ENCODE measurements at regions not wholly inside any gene's neighbourhood (a gene's known extent, or its start where the extent isn't known, plus 50 kb on each side); places are given as distances from the start of the nearest gene placed in this dataset.

DNA sequence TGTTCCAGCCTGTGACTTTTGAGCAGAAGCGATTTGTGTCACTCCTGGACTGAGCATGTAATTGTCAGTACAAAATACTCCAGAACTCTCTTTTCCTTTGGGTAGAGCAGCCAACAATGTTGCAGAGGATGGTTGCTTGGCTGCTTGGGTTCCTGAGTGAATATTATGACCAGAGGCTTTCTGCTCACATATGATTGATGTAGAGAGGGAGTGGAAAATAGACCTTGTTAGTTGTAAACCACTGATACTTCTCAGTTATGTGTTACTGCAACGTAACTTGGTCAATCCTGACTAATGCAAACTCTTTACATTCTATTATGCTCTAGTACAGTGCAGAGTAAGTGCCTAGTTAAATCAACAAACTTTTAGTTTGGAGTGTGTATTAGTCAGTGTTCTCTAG is 322.6 kb upstream of the KCNH8 start:
- Histone ChIP-seq H3K4me1 (ENCODE audit: control insufficient read depth, insufficient read depth, low read length) (no peaks in the 10 kb centered on the region), H3K9me3 (ENCODE audit: control insufficient read depth, insufficient read depth, low read depth, low read length) (no peaks in the 10 kb centered on the region), H3K36me3 (ENCODE audit: control insufficient read depth in 2 of 2, insufficient read depth in 1 of 2, low read length in 2 of 2) (no peaks in the 10 kb centered on the region), H3K27ac (ENCODE audit: extremely low read depth, low read depth, low read length) (no peak overlapping the region), H3K4me3 (ENCODE audit: low read depth, low read length) (no peak overlapping the region)
- ChIA-PET CTCF (no interaction called here), POLR2A (no interaction called here)
- TF ChIP-seq ZFP41 (tag by site-specific recombination; IDR thresholded peaks at IDR 0.05; ENCODE audit: borderline replicate concordance), result no peak
- TF ChIP-seq ZNF133 (tag by site-specific recombination; IDR thresholded peaks at IDR 0.05), result no peak
- no peak for TF ChIP-seq ZNF341 (tag by site-specific recombination; IDR thresholded peaks at IDR 0.05; ENCODE audit: low read depth)
- no peak for TF ChIP-seq ZNF843 (tag by site-specific recombination; IDR thresholded peaks at IDR 0.05)

- POLR2A ChIA-PET, result no interaction called here
- H3K36me3 ChIP-seq (ENCODE audit: control insufficient read depth in 2 of 2, insufficient read depth in 1 of 2, low read length in 2 of 2), result no peaks in the 10 kb centered on the region
- no peak overlapping the region for H3K4me3 ChIP-seq (ENCODE audit: low read depth, low read length)
- no peaks in the 10 kb centered on the region for H3K9me3 ChIP-seq (ENCODE audit: control insufficient read depth, insufficient read depth, low read depth, low read length)
- no peak overlapping the region for H3K27ac ChIP-seq (ENCODE audit: extremely low read depth, low read depth, low read length)
- no peaks in the 10 kb centered on the region for H3K4me1 ChIP-seq (ENCODE audit: control insufficient read depth, insufficient read depth, low read length)
- TF ChIP-seq, protein P1, sequence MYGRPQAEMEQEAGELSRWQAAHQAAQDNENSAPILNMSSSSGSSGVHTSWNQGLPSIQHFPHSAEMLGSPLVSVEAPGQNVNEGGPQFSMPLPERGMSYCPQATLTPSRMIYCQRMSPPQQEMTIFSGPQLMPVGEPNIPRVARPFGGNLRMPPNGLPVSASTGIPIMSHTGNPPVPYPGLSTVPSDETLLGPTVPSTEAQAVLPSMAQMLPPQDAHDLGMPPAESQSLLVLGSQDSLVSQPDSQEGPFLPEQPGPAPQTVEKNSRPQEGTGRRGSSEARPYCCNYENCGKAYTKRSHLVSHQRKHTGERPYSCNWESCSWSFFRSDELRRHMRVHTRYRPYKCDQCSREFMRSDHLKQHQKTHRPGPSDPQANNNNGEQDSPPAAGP (tag by site-specific recombination; IDR thresholded peaks at IDR 0.05), result no peak
- TF ChIP-seq YY2 (tag by site-specific recombination; IDR thresholded peaks at IDR 0.05), result no peak
- TF ChIP-seq ZNF747 (tag by site-specific recombination; IDR thresholded peaks at IDR 0.05), result no peak
- TF ChIP-seq ZNF121 (tag by site-specific recombination; IDR thresholded peaks at IDR 0.05), result no peak
- TF ChIP-seq, protein P2, sequence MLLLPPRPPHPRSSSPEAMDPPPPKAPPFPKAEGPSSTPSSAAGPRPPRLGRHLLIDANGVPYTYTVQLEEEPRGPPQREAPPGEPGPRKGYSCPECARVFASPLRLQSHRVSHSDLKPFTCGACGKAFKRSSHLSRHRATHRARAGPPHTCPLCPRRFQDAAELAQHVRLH (tag by site-specific recombination; IDR thresholded peaks at IDR 0.05), result no peak
- no peak for TF ChIP-seq SP2 (tag by site-specific recombination; IDR thresholded peaks at IDR 0.05)
- TF ChIP-seq ZNF324 (tag by site-specific recombination; IDR thresholded peaks at IDR 0.05), result no peak
- no peak for TF ChIP-seq SP7 (tag by site-specific recombination; IDR thresholded peaks at IDR 0.05)
- TF ChIP-seq, protein P3, sequence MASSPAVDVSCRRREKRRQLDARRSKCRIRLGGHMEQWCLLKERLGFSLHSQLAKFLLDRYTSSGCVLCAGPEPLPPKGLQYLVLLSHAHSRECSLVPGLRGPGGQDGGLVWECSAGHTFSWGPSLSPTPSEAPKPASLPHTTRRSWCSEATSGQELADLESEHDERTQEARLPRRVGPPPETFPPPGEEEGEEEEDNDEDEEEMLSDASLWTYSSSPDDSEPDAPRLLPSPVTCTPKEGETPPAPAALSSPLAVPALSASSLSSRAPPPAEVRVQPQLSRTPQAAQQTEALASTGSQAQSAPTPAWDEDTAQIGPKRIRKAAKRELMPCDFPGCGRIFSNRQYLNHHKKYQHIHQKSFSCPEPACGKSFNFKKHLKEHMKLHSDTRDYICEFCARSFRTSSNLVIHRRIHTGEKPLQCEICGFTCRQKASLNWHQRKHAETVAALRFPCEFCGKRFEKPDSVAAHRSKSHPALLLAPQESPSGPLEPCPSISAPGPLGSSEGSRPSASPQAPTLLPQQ (tag by site-specific recombination; IDR thresholded peaks at IDR 0.05), result no peak
- TF ChIP-seq, protein P4, sequence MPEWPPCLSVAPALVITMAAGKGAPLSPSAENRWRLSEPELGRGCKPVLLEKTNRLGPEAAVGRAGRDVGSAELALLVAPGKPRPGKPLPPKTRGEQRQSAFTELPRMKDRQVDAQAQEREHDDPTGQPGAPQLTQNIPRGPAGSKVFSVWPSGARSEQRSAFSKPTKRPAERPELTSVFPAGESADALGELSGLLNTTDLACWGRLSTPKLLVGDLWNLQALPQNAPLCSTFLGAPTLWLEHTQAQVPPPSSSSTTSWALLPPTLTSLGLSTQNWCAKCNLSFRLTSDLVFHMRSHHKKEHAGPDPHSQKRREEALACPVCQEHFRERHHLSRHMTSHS (tag by site-specific recombination; IDR thresholded peaks at IDR 0.05), result no peak
- no peak for TF ChIP-seq ZNF560 (tag by site-specific recombination; IDR thresholded peaks at IDR 0.05; ENCODE audit: borderline replicate concordance)
- TF ChIP-seq ELK4 (IDR thresholded peaks at IDR 0.05; ENCODE audit: borderline replicate concordance, low read depth, low read length), result no peak
- no peak for TF ChIP-seq ZNF585B (tag by site-specific recombination; IDR thresholded peaks at IDR 0.05)
- no peak for TF ChIP-seq ZFP3 (tag by site-specific recombination; IDR thresholded peaks at IDR 0.05; ENCODE audit: low read depth)
- no peak for TF ChIP-seq ZNF394 (tag by site-specific recombination; IDR thresholded peaks at IDR 0.05; ENCODE audit: borderline replicate concordance)
- CTCF ChIA-PET, result no interaction called here
These were observed 335.0 kb upstream of the KCNH8 start for GRCh38 chr3:18813300-18813699.

- ChIA-PET POLR2A (no interaction called here), CTCF (no interaction called here)
- H3K9me3 ChIP-seq (ENCODE audit: control insufficient read depth, insufficient read depth, low read depth, low read length), result no peaks in the 10 kb centered on the region
- no peaks in the 10 kb centered on the region for H3K36me3 ChIP-seq (ENCODE audit: control insufficient read depth in 2 of 2, insufficient read depth in 1 of 2, low read length in 2 of 2)
- H3K27ac ChIP-seq (ENCODE audit: extremely low read depth, low read depth, low read length), result no peak overlapping the region
- H3K4me3 ChIP-seq (ENCODE audit: low read depth, low read length), result no peak overlapping the region
- no peaks in the 10 kb centered on the region for H3K4me1 ChIP-seq (ENCODE audit: control insufficient read depth, insufficient read depth, low read length)
- TF ChIP-seq, protein P5, sequence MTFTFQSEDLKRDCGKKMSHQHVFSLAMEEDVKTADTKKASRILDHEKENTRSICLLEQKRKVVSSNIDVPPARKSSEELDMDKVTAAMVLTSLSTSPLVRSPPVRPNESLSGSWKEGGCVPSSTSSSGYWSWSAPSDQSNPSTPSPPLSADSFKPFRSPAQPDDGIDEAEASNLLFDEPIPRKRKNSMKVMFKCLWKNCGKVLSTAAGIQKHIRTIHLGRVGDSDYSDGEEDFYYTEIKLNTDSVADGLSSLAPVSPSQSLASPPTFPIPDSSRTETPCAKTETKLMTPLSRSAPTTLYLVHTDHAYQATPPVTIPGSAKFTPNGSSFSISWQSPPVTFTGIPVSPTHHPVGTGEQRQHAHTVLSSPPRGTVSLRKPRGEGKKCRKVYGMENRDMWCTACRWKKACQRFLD (tag by site-specific recombination; IDR thresholded peaks at IDR 0.05), result no peak
- TF ChIP-seq ZFP41 (tag by site-specific recombination; IDR thresholded peaks at IDR 0.05; ENCODE audit: borderline replicate concordance) (no peak), ZNF623 (tag by site-specific recombination; IDR thresholded peaks at IDR 0.05) (no peak), OSR2 (tag by site-specific recombination; IDR thresholded peaks at IDR 0.05) (no peak), ZNF600 (tag by site-specific recombination; IDR thresholded peaks at IDR 0.05) (no peak), ZNF391 (tag by site-specific recombination; IDR thresholded peaks at IDR 0.05; ENCODE audit: borderline replicate concordance, low read depth) (no peak), SP3 (tag by site-specific recombination; IDR thresholded peaks at IDR 0.05) (no peak), ZNF701 (tag by site-specific recombination; IDR thresholded peaks at IDR 0.05) (no peak)
- TF ChIP-seq, protein P6, sequence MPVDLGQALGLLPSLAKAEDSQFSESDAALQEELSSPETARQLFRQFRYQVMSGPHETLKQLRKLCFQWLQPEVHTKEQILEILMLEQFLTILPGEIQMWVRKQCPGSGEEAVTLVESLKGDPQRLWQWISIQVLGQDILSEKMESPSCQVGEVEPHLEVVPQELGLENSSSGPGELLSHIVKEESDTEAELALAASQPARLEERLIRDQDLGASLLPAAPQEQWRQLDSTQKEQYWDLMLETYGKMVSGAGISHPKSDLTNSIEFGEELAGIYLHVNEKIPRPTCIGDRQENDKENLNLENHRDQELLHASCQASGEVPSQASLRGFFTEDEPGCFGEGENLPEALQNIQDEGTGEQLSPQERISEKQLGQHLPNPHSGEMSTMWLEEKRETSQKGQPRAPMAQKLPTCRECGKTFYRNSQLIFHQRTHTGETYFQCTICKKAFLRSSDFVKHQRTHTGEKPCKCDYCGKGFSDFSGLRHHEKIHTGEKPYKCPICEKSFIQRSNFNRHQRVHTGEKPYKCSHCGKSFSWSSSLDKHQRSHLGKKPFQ (tag by site-specific recombination; IDR thresholded peaks at IDR 0.05), result no peak
These were observed 336.0 kb upstream of the KCNH8 start for GRCh38 chr3:18812316-18812715.

All from HEK293 (cell line).